ES-I3 (cell line): ENCODE measurements at regions not wholly inside any gene's neighbourhood (a gene's known extent, or its start where the extent isn't known, plus 50 kb on each side); places are given as distances from the start of the nearest gene placed in this dataset.

ENCODE experiments used
- H3K36me3 ChIP-seq: 2 replicates; pipeline ENCODE4 v1.6.1; 2013; ENCODE audit warnings: mild to moderate bottlenecking, low read length, control low read depth, moderate library complexity; ENCODE audit not compliant: insufficient read depth
- H3K4me1 ChIP-seq: 2 replicates; pipeline ENCODE4 v1.6.1; 2013; ENCODE audit warnings: mild to moderate bottlenecking, control low read depth, low read length; ENCODE audit not compliant: insufficient read depth
- H3K9ac ChIP-seq: 2 replicates; pipeline ENCODE4 v1.6.1; 2013; ENCODE audit warnings: low read depth, mild to moderate bottlenecking, low read length, moderate library complexity
- H3K9me3 ChIP-seq: 2 replicates; pipeline ENCODE4 v1.6.1; 2013; ENCODE audit warnings: mild to moderate bottlenecking, low read length, moderate library complexity; ENCODE audit not compliant: control insufficient read depth, insufficient read depth

- Histone ChIP-seq H3K9ac (no peak overlapping the region), H3K9me3 (no peaks in the 10 kb centered on the region), H3K36me3 (no peaks in the 10 kb centered on the region), H3K4me1 (peaks cover 3% of the 10 kb centered on the region; the same call in 1 of the 2 replicates)
Measured at GRCh38 chr2:49832555-49832954, 678.2 kb upstream of the FSHR start.

GRCh38 chr2:49831698-49832367 lies 677.5 kb upstream of the FSHR start:
- Histone ChIP-seq H3K4me1 (peaks cover 3% of the 10 kb centered on the region; the same call in 1 of the 2 replicates), H3K9ac (no peak overlapping the region), H3K9me3 (no peaks in the 10 kb centered on the region), H3K36me3 (no peaks in the 10 kb centered on the region)

DNA sequence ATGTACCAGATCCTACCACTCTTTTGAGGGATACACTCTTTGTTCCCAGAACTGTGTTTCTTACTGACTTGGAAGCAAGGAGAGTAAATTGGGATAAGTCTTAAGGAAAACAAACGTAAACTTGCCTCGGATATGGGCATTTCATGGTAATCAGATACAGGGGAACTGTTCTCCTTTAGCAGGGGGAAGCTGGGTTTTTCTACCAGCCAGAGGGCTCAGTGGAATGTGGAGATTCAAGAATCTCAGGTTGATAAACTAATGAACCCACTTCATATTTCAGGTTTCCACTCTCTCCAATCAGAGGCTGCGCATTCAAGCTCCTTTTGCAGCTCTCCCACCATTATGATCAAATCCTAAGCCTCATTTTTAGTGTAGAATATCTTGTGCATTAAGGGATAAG lies 676.5 kb upstream of the FSHR start:
- Histone ChIP-seq H3K36me3 (no peaks in the 10 kb centered on the region), H3K4me1 (peaks cover 3% of the 10 kb centered on the region; the same call in 1 of the 2 replicates), H3K9me3 (no peaks in the 10 kb centered on the region), H3K9ac (no peak overlapping the region)

- Histone ChIP-seq H3K9me3 (no peaks in the 10 kb centered on the region), H3K36me3 (no peaks in the 10 kb centered on the region), H3K9ac (no peak overlapping the region), H3K4me1 (no peaks in the 10 kb centered on the region)
Measured at GRCh38 chr2:49827366-49827765, 673.1 kb upstream of the FSHR start.

DNA sequence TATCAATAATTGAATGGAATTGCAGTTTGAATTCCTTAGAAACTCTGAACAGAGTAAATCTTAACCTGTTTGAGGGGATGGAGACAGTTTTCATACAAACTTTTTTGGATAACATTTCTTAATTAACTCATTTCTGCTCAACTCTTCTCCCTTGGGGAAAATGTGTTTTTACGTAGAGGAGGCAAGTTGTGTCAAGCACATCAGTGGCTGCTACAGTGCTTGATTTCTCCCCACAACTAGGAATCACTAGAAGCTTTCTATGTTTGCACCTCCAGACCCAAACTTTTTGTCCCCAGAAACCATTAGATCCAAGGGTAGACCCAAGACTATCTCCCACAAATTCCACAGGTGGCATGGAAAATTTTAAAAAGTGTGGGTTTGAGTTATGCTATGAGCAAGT lies 658.9 kb upstream of the FSHR start:
- Histone ChIP-seq H3K4me1 (no peaks in the 10 kb centered on the region; the same call in 1 of the 2 replicates), H3K9me3 (no peaks in the 10 kb centered on the region; the same call in 1 of the 2 replicates), H3K9ac (no peak overlapping the region), H3K36me3 (no peaks in the 10 kb centered on the region)

GRCh38 chr2:49812730-49813129 lies 658.4 kb upstream of the FSHR start:
- no peaks in the 10 kb centered on the region; the same call in 1 of the 2 replicates for H3K9me3 ChIP-seq
- no peaks in the 10 kb centered on the region; the same call in 1 of the 2 replicates for H3K4me1 ChIP-seq
- no peak overlapping the region for H3K9ac ChIP-seq
- no peaks in the 10 kb centered on the region for H3K36me3 ChIP-seq

GRCh38 chr2:49811502-49811901 lies 657.2 kb upstream of the FSHR start:
- H3K9ac ChIP-seq = no peak overlapping the region
- H3K9me3 ChIP-seq = no peaks in the 10 kb centered on the region; the same call in 1 of the 2 replicates
- H3K36me3 ChIP-seq = no peaks in the 10 kb centered on the region

GRCh38 chr2:49807689-49808088 lies 653.4 kb upstream of the FSHR start:
- Histone ChIP-seq H3K36me3 (no peaks in the 10 kb centered on the region; the same call in 1 of the 2 replicates), H3K9ac (no peak overlapping the region), H3K9me3 (no peaks in the 10 kb centered on the region; the same call in 1 of the 2 replicates), H3K4me1 (no peaks in the 10 kb centered on the region)

More at GRCh38 chr2:49811502-49811901, 657.2 kb upstream of the FSHR start:
- no peaks in the 10 kb centered on the region; the same call in 1 of the 2 replicates for H3K4me1 ChIP-seq

- H3K9me3 ChIP-seq = no peaks in the 10 kb centered on the region; the same call in 1 of the 2 replicates
- H3K4me1 ChIP-seq = no peaks in the 10 kb centered on the region
- H3K36me3 ChIP-seq = no peaks in the 10 kb centered on the region; the same call in 1 of the 2 replicates
- no peak overlapping the region for H3K9ac ChIP-seq
Measured at GRCh38 chr2:49804111-49804510, 649.8 kb upstream of the FSHR start.

DNA sequence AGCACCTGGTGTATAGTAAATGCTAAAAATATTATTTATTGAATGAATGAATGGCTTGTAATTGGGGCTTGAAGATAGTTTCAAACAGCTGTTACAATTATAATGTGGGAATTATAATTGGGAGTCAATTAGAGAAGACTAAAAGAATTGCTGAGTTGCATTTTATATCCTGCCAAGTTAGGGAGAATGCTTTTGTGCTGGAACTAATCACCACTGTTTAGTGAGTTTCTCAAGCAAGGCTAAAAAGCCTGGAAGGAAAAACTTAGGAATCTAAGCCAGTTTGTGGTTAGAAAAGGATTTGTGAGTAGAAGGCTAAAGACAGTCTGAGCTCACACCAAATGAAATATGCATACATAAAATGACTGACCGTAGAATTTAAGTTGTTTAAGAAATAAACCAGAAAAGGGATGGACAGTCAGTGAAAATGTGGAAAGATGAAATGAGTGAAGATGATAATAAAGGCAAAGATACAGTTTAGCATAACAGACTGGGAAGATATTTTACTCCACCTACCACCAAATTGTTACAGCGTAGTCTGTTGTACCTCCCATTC lies 647.7 kb upstream of the FSHR start:
- no peaks in the 10 kb centered on the region; the same call in 1 of the 2 replicates for H3K9me3 ChIP-seq
- no peaks in the 10 kb centered on the region for H3K4me1 ChIP-seq
- H3K36me3 ChIP-seq = no peaks in the 10 kb centered on the region; the same call in 1 of the 2 replicates
- no peak overlapping the region for H3K9ac ChIP-seq

DNA sequence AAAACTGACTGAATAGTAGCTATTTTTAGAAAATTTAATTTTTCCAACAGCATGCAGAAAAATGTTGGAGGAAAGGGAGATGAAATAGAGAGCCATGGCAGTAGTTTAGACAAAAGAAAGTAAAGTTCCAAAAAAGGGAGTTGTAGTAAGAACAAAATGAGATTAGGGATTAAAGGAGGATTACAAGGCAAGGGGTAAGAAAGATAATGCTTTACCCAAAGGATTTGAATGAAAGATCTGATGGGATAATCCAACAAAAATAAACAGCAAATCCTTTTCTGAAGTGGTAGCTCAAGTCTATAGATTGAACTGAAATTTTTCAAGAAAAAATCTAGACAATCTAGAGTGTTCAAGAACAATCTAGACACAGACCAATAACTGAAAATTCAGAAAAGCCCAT lies 644.3 kb upstream of the FSHR start:
- Histone ChIP-seq H3K36me3 (no peaks in the 10 kb centered on the region; the same call in 1 of the 2 replicates), H3K4me1 (no peaks in the 10 kb centered on the region), H3K9ac (no peak overlapping the region), H3K9me3 (no peaks in the 10 kb centered on the region; the same call in 1 of the 2 replicates)

GRCh38 chr2:49796266-49796665 lies 642.0 kb upstream of the FSHR start:
- Histone ChIP-seq H3K4me1 (no peaks in the 10 kb centered on the region), H3K9ac (no peak overlapping the region), H3K9me3 (no peaks in the 10 kb centered on the region; the same call in 1 of the 2 replicates), H3K36me3 (no peaks in the 10 kb centered on the region)

- Histone ChIP-seq H3K9ac (no peak overlapping the region), H3K9me3 (no peaks in the 10 kb centered on the region), H3K4me1 (no peaks in the 10 kb centered on the region), H3K36me3 (no peaks in the 10 kb centered on the region)
Measured at GRCh38 chr2:49794396-49794795, 640.1 kb upstream of the FSHR start.

DNA sequence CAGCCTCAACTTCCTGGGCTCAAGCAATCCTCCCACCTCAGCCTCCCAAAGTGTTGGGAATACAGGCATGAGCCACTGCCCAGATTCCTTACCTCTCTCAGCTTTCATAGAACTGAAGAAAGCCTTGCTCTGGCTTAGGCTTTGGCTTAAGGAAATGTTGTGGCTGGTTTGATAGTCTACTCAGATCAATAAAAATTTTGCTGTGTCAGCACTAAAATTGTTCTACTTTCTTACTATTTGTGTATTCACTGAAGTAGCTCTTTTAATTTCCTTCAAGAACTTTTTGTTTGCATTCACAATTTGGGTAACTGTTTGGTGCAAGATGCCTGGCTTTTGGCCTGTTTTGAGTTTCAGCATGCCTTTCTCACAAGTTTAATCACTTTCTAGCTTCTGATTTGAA lies 634.0 kb upstream of the FSHR start:
- H3K9ac ChIP-seq = no peak overlapping the region
- H3K9me3 ChIP-seq = no peaks in the 10 kb centered on the region
- H3K36me3 ChIP-seq = no peaks in the 10 kb centered on the region
- no peaks in the 10 kb centered on the region for H3K4me1 ChIP-seq

- H3K36me3 ChIP-seq = no peaks in the 10 kb centered on the region
- H3K4me1 ChIP-seq = no peaks in the 10 kb centered on the region
- H3K9me3 ChIP-seq = no peaks in the 10 kb centered on the region
- H3K9ac ChIP-seq = no peak overlapping the region
Measured at GRCh38 chr2:49780949-49781348, 626.6 kb upstream of the FSHR start.
